Subcutaneous abdominal adipose tissue (tissue), 5 donors: ENCODE measurements at regions not wholly inside any gene's neighbourhood (a gene's known extent, or its start where the extent isn't known, plus 50 kb on each side); places are given as distances from the start of the nearest gene placed in this dataset.

Experiments used
- H3K27ac ChIP-seq: one replicate; pipeline ENCODE4 v1.7.0; 2013; ENCODE audit warnings: low read depth, mild to moderate bottlenecking, inconsistent platforms, low read length, moderate library complexity
- H3K27me3 ChIP-seq, 5 donors: one replicate each; pipeline ENCODE4 v1.7.0; 2013; ENCODE audit warnings: low read length in 5 of 5, inconsistent platforms in 1 of 5; ENCODE audit not compliant: control insufficient read depth in 5 of 5, insufficient read depth in 4 of 5
- H3K36me3 ChIP-seq, 5 donors: one replicate each; pipeline ENCODE4 v1.7.0; 2013; ENCODE audit warnings: low read length in 5 of 5; ENCODE audit not compliant: control insufficient read depth in 5 of 5, insufficient read depth in 5 of 5
- H3K4me1 ChIP-seq, 5 donors: one replicate each; pipeline ENCODE4 v1.7.0; 2013; ENCODE audit warnings: low read length in 5 of 5, mild to moderate bottlenecking in 3 of 5, moderate library complexity in 1 of 5; ENCODE audit not compliant: control insufficient read depth in 5 of 5, insufficient read depth in 5 of 5
- H3K4me3 ChIP-seq, 5 donors: one replicate each; pipeline ENCODE4 v1.7.0; 2013; ENCODE audit warnings: low read length in 5 of 5, low read depth in 1 of 5
- H3K9ac ChIP-seq, 5 donors: one replicate each; pipeline ENCODE4 v1.7.0; 2013; ENCODE audit warnings: low read length in 5 of 5, mild to moderate bottlenecking in 4 of 5, moderate library complexity in 3 of 5
- H3K9me3 ChIP-seq, 5 donors: one replicate each; pipeline ENCODE4 v1.7.0; 2013; ENCODE audit warnings: low read length in 5 of 5; ENCODE audit not compliant: control insufficient read depth in 5 of 5
- donor health status: healthy.
- donor health status: healthy.
- donor health status: healthy.
- donor health status: healthy.
- donor health status: healthy.

DNA sequence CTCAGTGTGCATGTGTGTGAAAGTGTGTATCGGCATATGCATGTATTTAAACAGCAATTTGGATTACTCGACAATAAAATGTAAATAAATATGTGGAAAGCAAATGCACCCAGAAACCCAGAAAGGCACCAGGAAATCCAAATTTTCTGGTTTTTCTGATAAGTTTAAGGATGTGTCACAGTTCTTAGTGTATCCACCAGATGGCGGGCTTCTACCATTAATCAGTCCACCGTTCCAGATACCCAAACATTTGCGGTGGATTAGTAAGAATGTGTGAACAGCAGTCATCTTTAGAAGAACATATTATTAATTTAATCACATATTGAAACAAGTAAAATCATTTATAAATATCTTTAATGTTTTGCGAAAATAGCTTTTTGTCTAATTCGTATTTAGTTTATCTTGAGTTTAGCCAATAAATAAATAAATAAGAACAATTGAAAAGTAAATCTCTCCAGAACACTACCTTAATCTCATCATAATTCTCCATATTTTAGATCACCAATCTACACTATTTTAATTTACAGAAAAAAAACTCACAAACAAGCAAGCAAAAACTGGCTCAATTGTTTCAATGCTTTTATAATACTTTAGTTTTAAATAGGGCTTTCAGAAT, 298.9 kb downstream of the DSEL start:
- Histone ChIP-seq H3K9me3 (no peaks in the 10 kb centered on the region), H3K9ac (no peak overlapping the region), H3K27me3 (no peaks in the 10 kb centered on the region), H3K27ac (no peak overlapping the region), H3K4me1 (peaks cover 0 to 4% (median 0%) of the 10 kb centered on the region in 5 donors), H3K4me3 (no peak overlapping the region), H3K36me3 (no peaks in the 10 kb centered on the region)

DNA sequence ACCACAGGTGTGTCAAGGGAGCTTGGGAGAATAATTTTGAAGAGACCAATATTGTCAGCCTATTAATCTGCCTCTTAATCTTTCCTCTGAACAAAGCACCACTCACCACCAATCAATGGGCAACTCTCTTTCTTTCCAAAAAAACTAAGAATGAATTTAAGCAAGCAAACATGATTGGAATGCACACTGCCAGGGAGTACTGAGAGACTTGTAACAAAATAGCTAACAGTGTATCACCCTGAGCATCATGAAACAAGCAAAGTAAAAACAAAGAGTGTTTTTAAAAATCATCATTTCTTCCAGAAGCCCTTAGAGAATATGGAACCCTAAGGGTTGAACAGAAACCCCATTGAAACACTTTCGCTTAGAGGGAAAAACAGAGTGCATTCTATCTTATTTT, 299.7 kb downstream of the DSEL start:
- Histone ChIP-seq H3K9me3 (no peaks in the 10 kb centered on the region), H3K4me3 (no peak overlapping the region), H3K36me3 (no peaks in the 10 kb centered on the region), H3K9ac (no peak overlapping the region), H3K27ac (no peak overlapping the region), H3K27me3 (no peaks in the 10 kb centered on the region), H3K4me1 (peaks cover 0 to 4% (median 0%) of the 10 kb centered on the region in 5 donors)

DNA sequence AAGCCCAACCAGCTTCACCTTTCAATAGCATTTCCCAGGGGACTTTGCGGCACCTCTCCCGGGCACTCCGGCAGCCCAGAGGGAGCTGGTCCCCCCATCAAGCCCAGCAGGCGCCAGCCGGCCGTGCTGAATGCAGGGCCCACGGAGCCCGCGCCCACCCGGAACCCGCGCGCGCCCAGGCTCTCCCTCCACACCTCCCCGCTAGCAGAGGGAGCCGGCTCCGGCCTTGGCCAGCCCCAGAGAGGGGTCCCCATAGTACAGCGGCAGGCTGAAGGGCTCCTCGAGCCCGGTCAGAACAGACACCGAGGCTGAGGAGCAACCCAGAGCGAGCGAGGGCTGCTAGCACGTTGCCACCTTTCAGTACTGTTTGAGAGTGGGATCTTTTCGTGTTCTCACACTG, 300.8 kb downstream of the DSEL start:
- Histone ChIP-seq H3K4me3 (no peak overlapping the region), H3K27me3 (no peaks in the 10 kb centered on the region), H3K36me3 (no peaks in the 10 kb centered on the region), H3K9ac (no peak overlapping the region), H3K27ac (no peak overlapping the region), H3K9me3 (no peaks in the 10 kb centered on the region), H3K4me1 (peaks cover 0 to 4% (median 0%) of the 10 kb centered on the region in 5 donors)

DNA sequence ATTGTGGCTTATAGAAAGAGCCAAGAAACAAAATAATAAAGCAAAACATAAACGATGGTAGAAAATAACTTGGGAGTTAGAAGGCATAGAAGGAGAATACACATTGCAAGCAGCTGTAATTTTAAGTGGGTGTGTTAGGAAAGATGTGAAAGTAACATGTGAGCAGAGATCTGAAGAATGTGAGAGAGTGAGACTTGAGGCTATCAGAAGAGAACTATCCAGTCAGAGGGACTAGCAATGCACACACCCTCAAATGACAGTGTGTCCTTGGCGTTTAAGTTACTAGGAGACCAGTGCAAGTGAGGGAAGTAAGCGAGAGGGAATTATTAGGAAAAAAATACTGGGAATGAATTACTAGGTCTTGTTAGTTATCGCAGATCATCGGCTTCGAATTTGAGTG, 304.9 kb downstream of the DSEL start:
- Histone ChIP-seq H3K4me1 (no peaks in the 10 kb centered on the region), H3K27me3 (no peaks in the 10 kb centered on the region), H3K9ac (no peak overlapping the region), H3K9me3 (no peaks in the 10 kb centered on the region), H3K36me3 (no peaks in the 10 kb centered on the region), H3K27ac (no peak overlapping the region), H3K4me3 (no peak overlapping the region)

DNA sequence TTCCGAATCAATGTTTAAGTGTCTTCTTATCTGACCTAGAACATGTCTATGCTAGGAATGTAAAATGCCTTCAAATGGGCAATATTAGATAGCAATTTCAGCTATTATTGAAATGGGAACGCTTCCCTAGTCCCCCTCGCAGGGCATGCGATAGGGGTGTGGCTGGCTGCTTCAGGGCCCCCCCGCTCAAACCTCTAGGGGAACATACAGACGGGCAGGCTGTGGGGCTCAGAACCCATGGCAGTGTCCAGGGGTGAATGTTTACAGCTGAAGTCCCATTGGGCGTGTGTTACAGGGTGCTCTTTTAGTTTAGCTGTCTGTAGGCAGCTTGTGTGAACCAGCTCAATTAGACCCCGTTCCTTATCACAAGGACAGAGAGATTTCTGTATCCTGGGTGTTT, 315.9 kb downstream of the DSEL start:
- Histone ChIP-seq H3K9ac (no peak overlapping the region), H3K27ac (no peak overlapping the region), H3K4me1 (no peaks in the 10 kb centered on the region), H3K36me3 (no peaks in the 10 kb centered on the region), H3K4me3 (no peak overlapping the region), H3K9me3 (no peaks in the 10 kb centered on the region), H3K27me3 (peaks cover 0 to 9% (median 5%) of the 10 kb centered on the region in 5 donors)

DNA sequence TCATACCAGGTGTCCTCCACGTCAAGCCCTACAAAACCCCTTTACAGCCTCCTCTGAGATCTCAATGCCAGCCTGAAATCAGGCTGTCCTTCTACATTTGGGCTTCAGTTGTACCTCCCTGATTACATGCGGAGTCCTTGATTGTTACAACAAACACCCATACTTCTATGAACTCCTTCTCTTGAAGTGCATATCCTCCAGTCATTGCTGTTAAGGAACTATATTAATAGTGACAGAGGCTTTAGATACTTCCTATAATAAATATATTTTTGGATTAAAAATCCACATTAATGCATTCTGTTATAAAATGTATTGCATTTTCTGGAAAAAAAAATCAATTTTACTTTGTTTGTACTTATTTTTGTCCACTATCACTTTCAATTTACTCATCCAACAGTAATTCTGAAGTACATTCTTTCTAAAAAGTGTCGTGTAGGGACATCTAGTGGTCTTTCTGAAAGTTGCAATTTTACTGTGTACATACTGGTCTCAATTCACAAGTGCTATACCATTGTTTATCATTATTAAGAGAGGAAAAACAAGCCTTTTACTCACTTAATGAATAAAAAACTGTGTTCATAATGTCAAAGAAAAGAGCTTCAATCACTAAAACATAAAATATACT, 316.4 kb downstream of the DSEL start:
- Histone ChIP-seq H3K4me3 (no peak overlapping the region), H3K9me3 (no peaks in the 10 kb centered on the region), H3K4me1 (no peaks in the 10 kb centered on the region), H3K9ac (no peak overlapping the region), H3K36me3 (no peaks in the 10 kb centered on the region), H3K27me3 (peaks cover 0 to 9% (median 5%) of the 10 kb centered on the region in 5 donors), H3K27ac (no peak overlapping the region)

DNA sequence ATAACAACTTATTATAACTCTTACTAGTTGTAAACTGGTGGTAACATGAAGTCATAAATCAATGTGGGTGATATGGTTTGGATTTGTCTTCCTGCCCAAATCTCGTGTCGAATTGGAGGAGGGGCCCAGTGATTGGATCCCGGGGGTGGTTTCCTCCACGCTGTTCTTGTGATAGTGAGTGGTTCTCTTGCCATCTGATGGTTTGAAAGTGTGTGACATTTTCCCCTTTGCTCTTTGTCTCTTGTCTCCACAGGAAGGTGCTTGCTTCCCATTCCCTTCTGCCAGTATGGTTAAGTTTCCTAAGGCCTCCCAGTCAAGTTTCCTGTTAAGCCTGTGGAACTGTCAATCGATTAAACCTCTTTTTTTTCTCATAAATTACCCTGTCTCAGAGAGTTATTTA, 321.6 kb downstream of the DSEL start:
- Histone ChIP-seq H3K27ac (no peak overlapping the region), H3K9me3 (no peaks in the 10 kb centered on the region), H3K4me3 (no peak overlapping the region), H3K4me1 (no peaks in the 10 kb centered on the region), H3K36me3 (no peaks in the 10 kb centered on the region), H3K9ac (no peak overlapping the region), H3K27me3 (peaks cover 0 to 3% (median 0%) of the 10 kb centered on the region in 5 donors)

DNA sequence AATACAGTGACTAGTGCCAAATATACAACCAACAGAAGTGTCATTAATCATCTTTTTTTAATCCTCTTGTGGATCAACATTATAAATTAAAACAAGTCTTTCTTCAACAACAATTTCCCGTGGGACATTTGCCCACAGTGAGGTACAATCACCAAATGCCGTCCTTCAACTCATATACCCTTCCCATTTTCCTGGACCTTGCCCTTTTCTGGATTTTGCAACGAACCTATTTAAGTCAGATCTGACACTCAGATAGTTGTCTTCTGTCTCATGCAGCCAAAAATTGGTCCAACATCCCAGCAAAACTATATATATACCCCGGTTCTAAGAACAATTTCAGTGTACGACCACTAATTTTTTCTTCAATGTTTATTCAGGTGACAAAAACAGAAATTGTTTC, 324.0 kb downstream of the DSEL start:
- Histone ChIP-seq H3K4me1 (no peaks in the 10 kb centered on the region), H3K36me3 (no peaks in the 10 kb centered on the region), H3K27ac (no peak overlapping the region), H3K9me3 (no peaks in the 10 kb centered on the region), H3K27me3 (no peaks in the 10 kb centered on the region), H3K4me3 (no peak overlapping the region), H3K9ac (no peak overlapping the region)

DNA sequence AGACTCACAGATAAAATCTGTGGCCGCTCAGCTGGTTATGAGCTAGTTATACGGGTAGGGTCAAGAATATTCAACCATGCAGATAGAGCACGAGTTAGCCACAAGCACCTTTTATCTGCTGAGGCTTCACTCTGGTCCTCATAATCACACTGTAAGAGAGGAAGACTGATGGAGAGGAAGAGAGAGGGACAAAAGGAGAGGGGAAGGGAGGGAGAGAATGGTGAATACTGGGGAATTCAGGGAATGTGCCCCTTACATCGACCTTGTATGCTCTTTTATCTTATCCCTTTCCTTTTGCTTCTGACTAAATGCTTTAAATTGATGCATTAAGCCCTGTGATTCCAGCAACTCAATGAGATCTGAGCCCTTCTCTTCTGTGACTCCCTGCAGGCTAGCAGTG, 333.1 kb downstream of the DSEL start:
- Histone ChIP-seq H3K9me3 (no peaks in the 10 kb centered on the region), H3K4me1 (no peaks in the 10 kb centered on the region), H3K27me3 (peaks cover 0 to 2% (median 0%) of the 10 kb centered on the region in 5 donors), H3K27ac (no peak overlapping the region), H3K9ac (no peak overlapping the region), H3K4me3 (no peak overlapping the region), H3K36me3 (no peaks in the 10 kb centered on the region)

DNA sequence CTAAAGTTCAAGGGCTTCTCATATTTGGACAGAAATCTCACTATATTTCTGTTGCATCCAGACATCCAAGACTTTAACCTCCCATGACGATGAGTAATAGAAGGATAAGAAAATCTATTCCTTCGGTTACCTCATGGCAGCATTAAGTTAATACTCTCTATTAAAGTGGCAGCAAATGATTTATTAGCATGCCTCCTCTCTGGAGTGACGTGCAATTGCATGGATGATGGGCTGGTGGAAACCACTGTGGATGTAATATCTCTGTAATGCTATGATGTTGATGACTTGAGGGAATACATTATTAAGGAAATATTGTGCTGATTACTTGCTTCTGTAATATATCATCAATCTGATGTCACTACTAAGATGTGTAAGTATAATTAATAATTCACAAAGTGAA, 336.8 kb downstream of the DSEL start:
- H3K36me3 ChIP-seq: no peaks in the 10 kb centered on the region
- H3K27me3 ChIP-seq: peaks cover 0 to 2% (median 0%) of the 10 kb centered on the region in 5 donors

More for the DNA sequence above, 336.8 kb downstream of the DSEL start:
- H3K27ac ChIP-seq: no peak overlapping the region
- H3K4me3 ChIP-seq: no peak overlapping the region
- no peak overlapping the region for H3K9ac ChIP-seq
- H3K9me3 ChIP-seq: no peaks in the 10 kb centered on the region
- H3K4me1 ChIP-seq: no peaks in the 10 kb centered on the region
